Loucy (cell line): ENCODE measurements at regions not wholly inside any gene's neighbourhood (a gene's known extent, or its start where the extent isn't known, plus 50 kb on each side); places are given as distances from the start of the nearest gene placed in this dataset.

Source experiments
- H2AFZ ChIP-seq: fragments of 200-600 bp; sonication (generic); 2 replicates; pipeline ENCODE4 v1.6.0; 2016; ENCODE audit warnings: antibody characterized with exemption, mild to moderate bottlenecking, low read length, moderate library complexity
- H3F3A ChIP-seq: fragments of 200-600 bp; 2 replicates; pipeline ENCODE4 v1.6.0; 2016; ENCODE audit warnings: antibody characterized with exemption, low read depth, mild to moderate bottlenecking
- H3K27me3 ChIP-seq: fragments of 200-600 bp; sonication (generic); 2 replicates; pipeline ENCODE4 v1.6.1; 2014; ENCODE audit warnings: low read length, mild to moderate bottlenecking; ENCODE audit not compliant: insufficient read depth, poor library complexity, severe bottlenecking
- H3K36me3 ChIP-seq: fragments of 200-600 bp; sonication (generic); 2 replicates; pipeline ENCODE4 v1.6.1; 2016; ENCODE audit warnings: low read length; ENCODE audit not compliant: insufficient read depth
- H3K4me1 ChIP-seq: fragments of 200-600 bp; sonication (generic); 2 replicates; pipeline ENCODE4 v1.5.1; 2014; ENCODE audit warnings: low read length, mild to moderate bottlenecking; ENCODE audit not compliant: insufficient read depth, poor library complexity, severe bottlenecking
- H3K4me2 ChIP-seq: fragments of 200-600 bp; sonication (generic); 2 replicates; pipeline ENCODE4 v1.6.0; 2014; ENCODE audit warnings: antibody characterized with exemption, low read length, low read depth, mild to moderate bottlenecking; ENCODE audit not compliant: poor library complexity, severe bottlenecking
- H3K4me3 ChIP-seq: fragments of 200-600 bp; sonication (generic); 2 replicates; pipeline ENCODE4 v1.5.1; 2014; ENCODE audit warnings: low read length, mild to moderate bottlenecking, mixed read lengths; ENCODE audit not compliant: poor library complexity, severe bottlenecking
- H3K79me2 ChIP-seq: fragments of 200-600 bp; sonication (generic); 2 replicates; pipeline ENCODE4 v1.6.1; 2014; ENCODE audit warnings: low read length; ENCODE audit not compliant: insufficient read depth
- H3K9ac ChIP-seq: fragments of 200-600 bp; sonication (generic); 2 replicates; pipeline ENCODE4 v1.6.0; 2014; ENCODE audit warnings: mild to moderate bottlenecking, low read depth, low read length, moderate library complexity; ENCODE audit not compliant: poor library complexity, severe bottlenecking
- H3K9me2 ChIP-seq: fragments of 200-600 bp; sonication (generic); replicated peaks from 2 replicates; pipeline ENCODE4 v1.6.1; 2016; ENCODE audit warnings: low read depth, low read length, mixed read lengths
- H3K9me3 ChIP-seq: fragments of 200-600 bp; sonication (generic); 2 replicates; pipeline ENCODE4 v1.6.1; 2014; ENCODE audit warnings: mild to moderate bottlenecking, antibody characterized with exemption, low read length, low read depth; ENCODE audit not compliant: insufficient read depth
- H4K20me1 ChIP-seq: fragments of 200-600 bp; sonication (generic); 2 replicates; pipeline ENCODE4 v1.6.0; 2014; ENCODE audit warnings: antibody characterized with exemption, low read length, mild to moderate bottlenecking; ENCODE audit not compliant: insufficient read depth, poor library complexity, severe bottlenecking
- EZH2phosphoT487 ChIP-seq: fragments of 200-600 bp; IDR thresholded peaks from 2 replicates; pipeline ENCODE4 v1.6.1; 2018; ENCODE audit warnings: antibody characterized with exemption, mild to moderate bottlenecking, moderate library complexity, borderline replicate concordance
- TF ChIP-seq, protein P1 (sequence below): fragments of 200-600 bp; sonication (generic); conservative IDR thresholded peaks from 2 replicates; pipeline ENCODE4 v1.5.1; 2014; ENCODE audit warnings: mild to moderate bottlenecking, antibody characterized with exemption, low read length

DNA sequence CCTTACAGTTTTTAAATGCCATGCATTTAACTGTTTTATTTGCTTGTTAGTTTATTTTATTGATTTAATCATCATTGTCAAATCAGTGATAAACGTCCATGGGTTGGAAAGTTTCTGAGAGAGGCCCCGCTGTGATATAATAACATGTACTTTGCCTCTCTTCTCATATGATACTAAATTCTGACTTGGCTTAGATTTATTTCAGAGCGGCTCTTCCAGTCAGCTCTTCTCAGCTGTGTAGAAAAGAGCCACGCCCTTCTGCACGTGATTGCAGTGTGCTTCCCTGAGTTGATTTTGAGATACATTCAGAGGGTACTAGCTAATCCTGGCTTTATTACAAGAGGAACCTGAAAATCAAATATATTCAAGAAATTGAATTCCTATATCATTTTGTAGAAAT is 218.6 kb downstream of the KCNE4 start:
- H3K9me3 ChIP-seq = no peaks in the 10 kb centered on the region

DNA sequence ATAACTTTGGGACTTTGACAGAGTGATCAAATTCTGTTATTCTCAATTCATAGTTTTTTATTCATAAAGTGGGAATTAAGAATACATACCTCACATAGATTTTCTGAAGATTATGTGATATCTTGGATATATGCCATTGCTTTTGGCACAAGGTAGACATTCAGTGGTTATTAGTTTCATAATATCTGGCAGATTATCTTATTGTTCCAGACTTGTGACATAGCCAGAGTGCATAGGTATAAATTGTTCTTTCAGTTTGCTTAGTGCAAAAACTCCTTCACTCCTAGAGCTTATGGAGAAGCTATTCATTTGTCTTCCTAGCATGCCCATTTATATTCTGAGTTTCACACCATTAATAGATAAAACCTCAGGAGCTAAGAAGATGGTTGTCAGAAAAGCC is 222.0 kb downstream of the KCNE4 start:
- Histone ChIP-seq H3K9me3 (no peaks in the 10 kb centered on the region), H3K27me3 (no peaks in the 10 kb centered on the region), H4K20me1 (no peaks in the 10 kb centered on the region), H3K36me3 (no peaks in the 10 kb centered on the region), H3K4me3 (no peak overlapping the region), H3K9me2 (no peaks in the 10 kb centered on the region), H3F3A (no peaks in the 10 kb centered on the region), H3K4me2 (no peak overlapping the region), H3K4me1 (no peaks in the 10 kb centered on the region), H2AFZ (no peak overlapping the region), H3K9ac (no peak overlapping the region), H3K79me2 (no peaks in the 10 kb centered on the region)
- TF ChIP-seq, protein P1, sequence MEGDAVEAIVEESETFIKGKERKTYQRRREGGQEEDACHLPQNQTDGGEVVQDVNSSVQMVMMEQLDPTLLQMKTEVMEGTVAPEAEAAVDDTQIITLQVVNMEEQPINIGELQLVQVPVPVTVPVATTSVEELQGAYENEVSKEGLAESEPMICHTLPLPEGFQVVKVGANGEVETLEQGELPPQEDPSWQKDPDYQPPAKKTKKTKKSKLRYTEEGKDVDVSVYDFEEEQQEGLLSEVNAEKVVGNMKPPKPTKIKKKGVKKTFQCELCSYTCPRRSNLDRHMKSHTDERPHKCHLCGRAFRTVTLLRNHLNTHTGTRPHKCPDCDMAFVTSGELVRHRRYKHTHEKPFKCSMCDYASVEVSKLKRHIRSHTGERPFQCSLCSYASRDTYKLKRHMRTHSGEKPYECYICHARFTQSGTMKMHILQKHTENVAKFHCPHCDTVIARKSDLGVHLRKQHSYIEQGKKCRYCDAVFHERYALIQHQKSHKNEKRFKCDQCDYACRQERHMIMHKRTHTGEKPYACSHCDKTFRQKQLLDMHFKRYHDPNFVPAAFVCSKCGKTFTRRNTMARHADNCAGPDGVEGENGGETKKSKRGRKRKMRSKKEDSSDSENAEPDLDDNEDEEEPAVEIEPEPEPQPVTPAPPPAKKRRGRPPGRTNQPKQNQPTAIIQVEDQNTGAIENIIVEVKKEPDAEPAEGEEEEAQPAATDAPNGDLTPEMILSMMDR = no peak
- no peak for TF ChIP-seq EZH2phosphoT487

More for the DNA sequence above, 218.6 kb downstream of the KCNE4 start:
- no peak overlapping the region for H2AFZ ChIP-seq
- H3K4me2 ChIP-seq = no peak overlapping the region
- no peaks in the 10 kb centered on the region for H3K9me2 ChIP-seq
- no peaks in the 10 kb centered on the region for H3K36me3 ChIP-seq
- no peak overlapping the region for H3K9ac ChIP-seq
- H3K79me2 ChIP-seq = no peaks in the 10 kb centered on the region
- no peak for TF ChIP-seq EZH2phosphoT487
- TF ChIP-seq, protein P1 = no peak
- no peaks in the 10 kb centered on the region for H4K20me1 ChIP-seq
- no peaks in the 10 kb centered on the region for H3K4me1 ChIP-seq
- H3K27me3 ChIP-seq = no peaks in the 10 kb centered on the region
- H3K4me3 ChIP-seq = no peak overlapping the region
- no peaks in the 10 kb centered on the region for H3F3A ChIP-seq

DNA sequence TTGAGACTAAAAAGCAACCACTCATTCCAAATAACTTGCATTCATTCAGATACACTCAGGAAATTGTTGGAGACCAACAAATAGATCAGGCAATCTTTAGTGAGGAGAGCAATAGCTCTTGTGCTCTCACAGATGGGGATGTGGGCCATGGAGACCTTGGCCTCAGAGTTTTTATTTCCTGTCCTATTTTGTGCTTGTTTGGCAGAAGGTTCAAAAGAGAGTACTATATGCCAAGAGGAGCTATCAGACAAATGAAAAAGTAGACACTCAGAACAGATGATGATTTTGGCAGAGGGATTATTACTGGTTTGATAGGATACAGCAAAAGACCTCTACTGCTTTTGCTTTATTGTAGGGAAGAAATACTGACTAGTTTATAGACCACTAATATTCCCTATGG is 230.2 kb downstream of the KCNE4 start:
- Histone ChIP-seq H3F3A (no peaks in the 10 kb centered on the region), H3K9ac (no peak overlapping the region), H3K4me1 (no peaks in the 10 kb centered on the region), H3K9me2 (no peaks in the 10 kb centered on the region), H3K9me3 (peaks cover 9% of the 10 kb centered on the region), H3K4me2 (no peak overlapping the region), H3K27me3 (no peaks in the 10 kb centered on the region), H3K79me2 (no peaks in the 10 kb centered on the region), H2AFZ (no peak overlapping the region), H4K20me1 (no peaks in the 10 kb centered on the region), H3K36me3 (no peaks in the 10 kb centered on the region), H3K4me3 (no peak overlapping the region)
- TF ChIP-seq, protein P1 = no peak
- TF ChIP-seq EZH2phosphoT487 = no peak
